ENCODE measurements at regions not wholly inside any gene's neighbourhood (a gene's known extent, or its start where the extent isn't known, plus 50 kb on each side); places are given as distances from the start of the nearest gene placed in this dataset.
A peak's percentile ranks its signal among the peaks of the same experiment; 100 is the strongest.
"Not testable (repeated sequence)": the region's sequence is repeated elsewhere in the genome, so short reads cannot be mapped to it uniquely, and the experiment has no call there.

DNA sequence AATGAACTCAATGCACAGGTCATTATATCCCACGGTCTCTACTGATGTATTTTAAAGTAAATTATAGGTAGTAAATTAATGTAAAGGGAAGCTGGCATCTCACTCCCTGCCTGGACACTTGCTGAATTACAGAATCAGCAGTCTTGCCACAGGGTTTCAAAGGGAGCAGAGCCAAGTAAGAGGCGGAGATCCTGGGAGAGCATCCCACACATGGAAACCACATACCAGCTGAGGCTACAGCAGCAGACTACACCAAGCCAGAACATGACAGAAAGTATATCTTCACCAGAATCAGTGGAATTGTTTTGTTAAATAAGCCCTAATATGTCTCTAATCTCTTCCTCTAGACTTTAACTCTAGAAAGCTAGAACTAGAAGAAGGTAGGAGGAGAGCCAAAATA lies 1689.2 kb upstream of the WWC1 start:
- DNase-seq (ENCODE audit: low spot score): no peak

DNA sequence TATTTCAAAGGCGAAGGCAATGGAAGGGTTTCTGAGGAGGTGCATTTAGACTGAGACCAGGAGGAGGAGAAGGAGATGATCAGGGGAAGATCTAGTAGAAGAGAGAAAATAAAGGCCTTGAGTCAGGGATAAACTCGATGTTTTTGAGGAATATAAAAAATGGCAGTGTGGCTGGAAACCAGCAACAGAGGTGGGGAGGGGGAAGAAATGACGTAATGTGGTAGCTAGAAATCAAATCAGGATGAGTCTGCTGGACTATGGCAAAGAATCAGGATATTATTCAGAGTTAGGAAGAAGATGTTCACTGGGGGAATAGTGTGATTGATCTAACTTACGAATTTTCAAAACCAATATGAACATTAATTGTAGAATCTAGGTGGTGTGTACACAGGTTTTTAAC lies 1673.9 kb upstream of the WWC1 start:
- no peak for DNase-seq (ENCODE audit: low spot score)

DNA sequence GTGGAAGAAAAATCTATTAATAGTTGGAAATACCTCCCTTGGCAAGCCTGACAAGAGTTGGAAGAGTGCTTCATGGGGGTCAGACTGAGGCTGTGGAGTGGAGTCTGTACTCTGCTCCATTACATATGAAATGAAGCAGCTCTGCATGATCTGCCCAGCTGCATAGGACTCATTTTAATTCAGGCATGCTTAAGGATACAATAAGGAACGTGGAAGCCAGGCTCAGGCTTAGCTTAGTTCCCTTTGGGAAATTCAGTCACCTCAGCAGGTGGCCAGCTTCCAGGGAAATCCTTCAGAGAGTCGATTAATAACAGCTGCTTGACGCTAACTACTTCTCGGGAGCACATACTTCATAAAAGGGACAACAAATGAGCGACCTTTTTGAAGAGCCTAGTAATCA lies 1672.9 kb upstream of the WWC1 start:
- no peak for DNase-seq (ENCODE audit: low spot score)

DNA sequence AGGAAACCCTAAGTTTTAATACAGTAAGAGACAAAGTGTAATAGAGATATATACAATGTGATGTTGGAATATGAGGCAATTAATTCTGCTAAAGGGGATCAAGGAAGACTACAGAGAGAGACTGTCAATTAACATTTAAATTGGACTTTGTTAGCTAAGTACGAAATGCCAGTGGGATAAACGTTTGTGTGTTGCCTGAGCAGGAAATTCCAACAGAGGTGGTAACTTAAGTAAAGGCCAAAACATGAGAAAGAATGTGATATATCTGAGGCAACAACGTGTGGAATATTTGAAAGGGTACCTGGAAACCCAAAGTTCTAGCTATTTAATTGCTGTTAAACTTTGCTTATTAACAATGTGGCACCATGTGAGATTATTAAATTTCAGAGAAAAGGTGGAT lies 1666.9 kb upstream of the WWC1 start:
- no peak for DNase-seq (ENCODE audit: low spot score)

DNA sequence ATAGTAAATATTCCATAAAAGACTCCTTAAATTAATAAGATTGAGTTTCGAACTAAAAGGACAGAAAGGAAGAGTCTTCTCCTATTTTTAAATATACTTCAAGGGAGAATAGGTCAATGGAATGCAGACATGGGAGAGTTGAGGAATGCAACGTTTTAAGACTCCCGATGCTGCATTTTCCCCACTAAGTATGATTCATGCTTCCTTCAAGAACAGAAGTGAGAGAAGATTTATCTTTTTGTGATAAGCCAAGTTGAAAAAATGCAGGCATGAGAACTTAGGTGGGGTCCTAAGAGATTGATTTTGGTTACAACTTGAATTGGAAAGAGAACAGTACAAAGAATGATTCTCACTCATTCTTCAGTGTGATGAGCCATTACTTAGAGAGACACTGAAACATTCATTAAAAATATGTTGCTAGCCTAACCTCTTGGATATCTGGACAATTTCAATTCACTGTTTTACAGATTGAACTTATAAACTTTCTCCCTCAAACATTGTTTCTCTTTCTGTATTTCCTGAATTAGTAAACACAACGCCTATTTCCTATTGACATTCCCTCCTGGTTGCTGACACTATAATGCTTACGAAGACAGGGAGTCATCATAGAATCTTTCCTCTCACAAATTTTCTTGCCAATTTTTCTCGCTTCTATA lies 1666.1 kb upstream of the WWC1 start:
- no peak for DNase-seq (ENCODE audit: low spot score)

DNA sequence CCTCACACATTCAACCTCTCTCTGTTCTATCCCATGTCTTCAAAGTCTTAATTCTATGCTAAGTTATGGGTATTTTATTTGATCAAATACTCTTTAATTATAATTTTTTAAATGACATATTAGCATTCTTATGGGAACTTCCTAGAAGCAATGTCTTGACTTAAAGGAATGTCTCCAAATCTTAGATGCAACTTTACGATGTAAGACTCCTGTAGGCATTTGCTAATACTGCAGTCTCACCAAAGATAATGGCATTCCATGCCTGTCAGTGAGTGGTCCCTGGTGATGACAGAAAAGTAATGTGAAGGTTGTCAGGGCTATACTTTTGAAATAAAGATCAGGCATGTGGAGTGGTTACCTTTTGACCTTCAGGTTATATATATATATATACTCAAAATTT lies 1654.2 kb upstream of the WWC1 start:
- no peak for DNase-seq (ENCODE audit: low spot score)

DNA sequence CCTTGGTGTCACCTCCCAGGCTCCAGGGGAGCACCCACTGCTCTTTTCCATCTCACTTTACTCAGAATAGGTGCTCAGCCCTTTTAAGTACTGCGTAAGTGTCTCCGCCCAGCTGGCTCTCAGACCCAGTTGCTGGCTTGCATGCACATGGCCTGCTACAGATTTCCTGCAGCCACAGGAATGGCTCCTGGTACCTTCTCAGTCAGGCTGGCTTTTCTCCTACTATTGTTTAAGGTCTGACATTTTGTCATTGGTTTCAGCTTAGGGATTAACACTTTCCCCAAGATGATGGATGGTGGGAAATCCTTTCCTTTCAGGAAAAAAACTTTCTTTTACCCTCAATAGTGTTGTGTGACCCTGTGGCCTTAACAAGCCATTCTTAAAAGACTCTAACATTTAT lies 1652.3 kb upstream of the WWC1 start:
- no peak for DNase-seq (ENCODE audit: low spot score)

DNA sequence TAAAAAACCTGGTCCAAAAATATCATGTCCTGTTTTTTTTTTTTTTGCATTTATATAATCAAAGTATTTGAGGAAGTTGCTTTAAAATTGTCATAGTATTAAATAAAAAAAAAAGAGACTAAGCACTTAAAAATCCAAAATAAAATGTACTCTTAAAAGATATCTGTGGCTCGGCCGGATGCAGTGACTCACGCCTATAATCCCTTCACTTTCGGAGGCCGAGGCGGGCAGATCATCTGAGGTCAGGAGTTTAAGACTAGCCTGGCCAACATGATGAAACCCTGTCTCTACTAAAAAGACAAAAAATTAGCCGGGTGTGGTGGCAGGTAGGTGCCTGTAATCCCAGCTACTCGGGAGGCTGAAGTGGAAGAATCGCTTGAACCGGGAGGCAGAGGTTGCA lies 1651.3 kb upstream of the WWC1 start:
- not testable (repeated sequence) for DNase-seq (ENCODE audit: low spot score)

DNA sequence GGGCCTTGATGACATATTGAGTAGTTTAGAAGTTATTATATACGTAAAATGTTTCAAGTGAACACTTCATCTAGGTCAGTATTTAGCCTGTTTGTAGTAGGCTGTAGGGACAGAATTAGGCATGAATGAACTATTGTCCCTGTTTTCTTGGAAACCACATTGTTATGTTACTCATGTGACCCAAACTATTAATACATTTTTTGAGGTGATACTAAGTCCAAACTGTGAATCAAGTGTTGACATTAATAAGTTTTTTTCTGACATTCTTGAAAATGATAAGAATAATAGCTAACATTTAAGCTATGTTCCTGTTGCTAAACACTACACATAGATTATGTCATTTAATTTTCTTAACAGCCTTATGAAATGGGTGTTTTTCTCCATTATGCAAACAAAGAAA lies 1642.7 kb upstream of the WWC1 start:
- DNase-seq (ENCODE audit: low spot score): no peak

DNA sequence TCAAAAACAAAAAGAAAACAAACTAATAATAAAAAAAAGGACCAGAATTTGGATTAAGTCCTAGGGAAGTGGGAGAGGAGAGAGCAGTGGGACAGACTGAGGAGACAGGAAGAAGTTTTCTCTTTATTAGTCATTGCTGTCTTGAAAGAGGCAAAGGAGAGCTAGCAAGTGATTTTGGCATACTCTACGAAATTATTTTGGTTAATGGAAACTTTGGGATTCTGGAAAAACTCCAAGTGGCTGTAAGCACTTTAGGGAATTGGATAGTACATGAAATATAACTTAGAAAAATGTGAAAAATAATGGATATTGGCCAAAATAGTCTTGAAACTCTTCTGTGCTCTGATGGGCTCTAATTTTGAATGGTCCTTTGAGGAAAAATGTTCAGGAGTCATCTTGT lies 1641.8 kb upstream of the WWC1 start:
- no peak for DNase-seq (ENCODE audit: low spot score)

DNA sequence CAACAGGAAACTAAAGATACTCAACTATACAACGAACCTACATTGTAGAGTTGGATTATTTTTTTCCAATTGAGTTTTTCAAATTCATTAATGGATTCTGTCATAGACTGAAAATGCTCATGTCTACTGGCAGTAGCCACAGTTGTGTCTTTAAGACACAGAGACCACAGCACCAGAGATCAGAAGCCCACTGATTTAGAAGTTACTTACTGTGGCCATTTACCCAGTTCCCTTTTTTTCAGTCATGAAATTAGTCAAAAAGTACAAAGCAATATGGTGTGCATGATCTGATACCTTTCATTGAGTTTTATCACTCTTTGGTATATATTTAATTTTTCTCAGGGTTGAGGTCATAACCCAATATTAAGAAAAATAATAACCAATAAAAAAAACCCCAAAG lies 1640.2 kb upstream of the WWC1 start:
- no peak for DNase-seq (ENCODE audit: low spot score)

DNA sequence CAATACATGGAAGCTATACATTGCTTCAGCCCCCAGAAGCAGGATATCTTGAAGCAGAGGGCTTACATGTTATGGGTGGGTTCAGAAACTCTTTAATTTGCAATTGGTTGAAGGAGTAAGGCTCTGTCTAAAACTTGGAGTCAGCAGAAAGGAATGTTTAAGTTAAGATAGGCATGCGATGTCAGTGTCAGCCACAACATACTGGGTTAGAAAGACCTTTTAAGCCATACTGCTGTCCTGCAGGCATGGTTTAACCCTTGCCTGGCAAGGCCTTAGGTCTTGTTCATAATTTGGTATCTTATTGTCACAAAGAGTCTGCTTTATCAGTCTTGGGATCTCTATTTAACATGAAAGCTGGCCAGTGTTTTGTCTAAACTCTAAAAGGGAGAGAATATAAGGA lies 1619.6 kb upstream of the WWC1 start:
- DNase-seq (ENCODE audit: low spot score): no peak

DNA sequence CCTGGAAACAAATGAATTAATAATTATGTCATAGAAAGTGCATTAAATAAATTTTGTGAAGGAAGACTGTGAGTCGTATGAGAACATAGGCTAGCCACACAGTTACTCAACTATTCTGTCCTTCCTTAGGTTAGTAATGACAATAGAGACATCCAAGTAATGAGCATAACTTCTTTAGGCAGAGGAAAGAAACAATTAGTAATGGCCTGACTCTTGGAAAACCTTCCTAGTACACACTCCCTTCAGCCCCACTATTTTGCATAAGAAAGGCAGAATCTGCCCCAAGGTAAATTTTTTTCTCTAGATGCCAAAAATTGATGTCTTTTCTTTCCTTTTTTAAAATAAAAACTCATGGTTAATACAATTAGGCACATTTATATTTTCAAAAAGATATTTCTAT lies 1619.0 kb upstream of the WWC1 start:
- DNase-seq (ENCODE audit: low spot score): no peak

DNA sequence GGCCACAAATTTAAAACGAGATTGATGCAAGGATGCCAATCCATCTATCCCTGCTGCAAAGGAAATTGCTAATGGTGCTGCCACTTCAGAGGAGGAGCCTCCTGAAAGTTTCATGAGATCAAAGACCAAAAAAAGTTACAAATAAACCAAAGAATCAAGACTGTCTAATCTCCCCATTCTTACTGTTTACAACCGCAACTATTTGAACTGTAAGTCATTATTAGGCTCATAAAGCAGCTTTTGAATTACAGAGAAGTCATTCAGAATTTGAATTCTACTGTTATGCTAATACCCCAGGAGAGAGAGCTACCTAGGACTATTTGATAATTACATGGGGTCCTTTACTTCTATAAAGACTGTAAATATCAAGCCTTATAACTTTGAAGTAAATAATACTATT lies 1613.6 kb upstream of the WWC1 start:
- no peak for DNase-seq (ENCODE audit: low spot score)

DNA sequence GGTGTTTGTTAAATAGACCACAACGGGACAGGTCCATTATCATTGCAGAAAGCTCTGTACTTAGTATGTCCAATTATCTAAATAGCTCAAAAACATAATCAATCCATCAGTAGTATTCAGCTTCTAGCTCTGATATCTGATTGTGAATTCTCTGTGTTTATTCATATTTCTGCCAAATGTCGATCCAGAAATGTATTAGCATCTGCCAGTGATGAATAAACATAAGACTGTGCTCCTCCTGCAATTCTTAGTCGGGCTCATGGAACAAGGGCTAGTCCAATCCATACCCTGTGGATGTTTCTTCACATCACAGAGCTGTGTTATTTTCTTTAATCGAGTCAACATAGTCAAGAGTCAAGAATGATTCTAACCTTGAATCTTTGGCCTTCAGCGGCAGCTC lies 1612.1 kb upstream of the WWC1 start:
- no peak for DNase-seq (ENCODE audit: low spot score)

DNA sequence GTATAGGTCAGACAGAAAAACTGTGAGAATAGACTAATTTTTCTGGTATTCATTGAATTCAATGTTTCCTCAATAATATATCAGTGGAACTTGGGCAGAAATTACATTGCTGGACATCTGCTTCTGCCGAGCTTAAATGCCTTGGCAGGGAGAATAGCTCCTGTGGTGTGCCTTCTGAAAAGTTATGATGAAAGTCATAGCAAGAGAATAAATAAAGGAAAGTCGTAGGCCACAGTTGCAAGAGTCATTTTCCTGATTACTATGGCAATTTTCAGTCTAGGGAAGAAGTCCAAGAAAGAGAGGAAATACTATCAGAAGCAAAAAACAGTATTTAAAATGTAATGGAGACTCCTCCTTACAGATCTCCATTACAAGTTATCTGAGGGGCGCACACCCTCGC lies 1596.1 kb upstream of the WWC1 start:
- DNase-seq (ENCODE audit: low spot score): no peak

DNA sequence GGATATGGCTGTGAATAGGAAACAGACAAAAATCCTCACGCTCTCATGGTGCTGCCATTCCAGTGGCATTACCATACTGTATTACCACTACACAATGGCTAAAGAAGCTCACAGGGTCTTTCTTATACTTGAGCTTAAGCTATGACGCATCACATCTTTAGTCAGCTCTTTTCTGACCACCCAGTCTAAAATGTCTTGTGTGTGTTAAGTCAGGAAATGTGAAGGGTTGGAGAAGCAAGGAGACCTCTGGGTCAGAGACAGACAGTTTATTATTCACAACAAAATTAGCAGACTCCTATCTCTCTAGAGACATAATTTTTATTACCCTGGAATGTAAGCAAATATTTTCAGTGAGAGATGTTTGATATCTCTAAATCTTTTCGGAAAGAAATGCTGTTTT lies 1583.2 kb upstream of the WWC1 start:
- no peak for DNase-seq (ENCODE audit: low spot score)

DNA sequence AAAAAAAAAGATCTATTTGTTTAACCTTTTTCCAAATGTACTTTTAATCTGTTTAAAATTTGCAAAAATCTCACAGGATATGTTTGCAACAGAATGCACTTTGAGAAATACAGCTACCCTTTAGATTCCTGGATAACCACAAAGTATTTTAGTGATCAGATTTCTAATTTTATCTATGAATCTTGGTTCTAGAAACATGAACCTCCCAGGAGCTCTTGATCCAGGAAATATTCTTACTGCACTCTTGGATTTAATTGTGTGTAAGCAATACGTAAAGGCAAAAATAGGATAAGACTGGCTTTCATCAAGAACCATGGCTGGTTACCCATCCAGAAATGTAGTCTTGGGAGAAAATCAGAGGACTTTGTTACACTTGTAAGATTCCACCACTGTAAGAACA lies 1581.8 kb upstream of the WWC1 start:
- DNase-seq (ENCODE audit: low spot score): no peak

DNA sequence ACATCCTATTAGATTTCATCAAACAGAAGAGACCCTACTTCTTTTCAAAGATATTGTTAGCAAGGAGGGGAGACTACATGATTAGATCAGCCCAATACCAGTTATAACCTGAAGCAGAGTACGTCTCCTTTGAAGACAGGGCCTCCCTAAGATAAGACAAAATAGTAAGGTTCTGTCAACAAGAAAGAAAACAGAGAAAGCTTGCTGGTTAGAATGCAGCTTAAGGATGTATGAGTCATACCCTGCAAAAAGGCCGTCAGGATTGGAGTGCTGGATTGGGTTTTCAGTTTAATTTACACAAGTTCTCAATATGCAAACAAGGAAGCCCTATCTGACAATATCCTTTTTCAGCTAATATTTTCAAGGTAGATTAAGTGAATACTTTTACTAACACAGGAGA lies 1581.2 kb upstream of the WWC1 start:
- no peak for DNase-seq (ENCODE audit: low spot score)

DNA sequence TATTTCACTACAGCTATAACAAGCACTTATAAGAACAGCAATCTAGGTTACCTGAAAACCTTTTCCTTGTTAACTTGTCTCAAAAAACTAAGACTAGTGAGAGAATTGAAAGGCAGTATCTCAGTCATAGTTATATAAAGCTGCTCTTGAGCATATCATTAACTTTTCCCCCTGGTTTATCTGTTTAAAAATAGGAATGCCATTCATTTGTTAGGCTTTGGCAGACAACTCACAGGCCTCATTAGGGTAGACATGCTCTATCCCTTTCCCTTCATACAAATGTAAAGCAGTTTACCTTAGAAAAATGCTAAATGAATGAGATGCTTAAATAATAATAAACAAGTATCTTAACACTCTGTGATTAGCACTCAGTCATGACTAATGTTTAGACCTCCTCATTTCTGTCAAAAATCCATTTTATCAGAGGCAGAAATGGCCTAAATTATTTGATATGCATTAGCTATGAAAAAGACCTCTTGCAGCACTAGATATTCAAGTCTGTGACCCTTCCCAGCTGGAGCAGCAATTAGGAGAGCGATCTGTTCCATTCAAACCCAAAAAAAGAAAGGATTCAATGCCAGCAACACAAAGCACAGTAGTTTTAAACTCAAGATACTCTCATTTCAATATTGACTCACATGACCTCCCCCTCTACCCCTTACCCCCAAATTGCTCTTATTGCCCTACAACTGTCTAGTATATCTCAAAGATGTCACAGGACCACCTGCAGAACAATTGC lies 1578.8 kb upstream of the WWC1 start:
- no peak for DNase-seq (ENCODE audit: low spot score)

DNA sequence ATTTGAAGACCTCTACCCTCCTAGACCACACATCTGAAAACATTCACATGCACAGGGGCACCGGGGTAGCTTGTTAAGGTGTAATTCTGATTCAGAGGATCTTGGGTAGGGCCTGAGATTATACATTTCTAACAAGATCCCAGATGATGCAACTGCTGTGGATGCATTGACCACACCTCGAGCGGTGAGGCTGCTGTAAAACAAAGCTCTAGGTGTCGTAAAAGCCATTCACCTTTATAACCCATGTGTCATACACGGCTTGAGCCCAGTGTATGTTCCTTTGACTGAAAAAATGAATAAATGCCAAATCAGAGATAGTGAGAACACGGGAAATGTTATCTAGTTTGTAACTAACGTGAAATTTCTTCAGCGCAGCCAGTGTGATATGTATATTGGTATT lies 1578.2 kb upstream of the WWC1 start:
- no peak for DNase-seq (ENCODE audit: low spot score)

DNA sequence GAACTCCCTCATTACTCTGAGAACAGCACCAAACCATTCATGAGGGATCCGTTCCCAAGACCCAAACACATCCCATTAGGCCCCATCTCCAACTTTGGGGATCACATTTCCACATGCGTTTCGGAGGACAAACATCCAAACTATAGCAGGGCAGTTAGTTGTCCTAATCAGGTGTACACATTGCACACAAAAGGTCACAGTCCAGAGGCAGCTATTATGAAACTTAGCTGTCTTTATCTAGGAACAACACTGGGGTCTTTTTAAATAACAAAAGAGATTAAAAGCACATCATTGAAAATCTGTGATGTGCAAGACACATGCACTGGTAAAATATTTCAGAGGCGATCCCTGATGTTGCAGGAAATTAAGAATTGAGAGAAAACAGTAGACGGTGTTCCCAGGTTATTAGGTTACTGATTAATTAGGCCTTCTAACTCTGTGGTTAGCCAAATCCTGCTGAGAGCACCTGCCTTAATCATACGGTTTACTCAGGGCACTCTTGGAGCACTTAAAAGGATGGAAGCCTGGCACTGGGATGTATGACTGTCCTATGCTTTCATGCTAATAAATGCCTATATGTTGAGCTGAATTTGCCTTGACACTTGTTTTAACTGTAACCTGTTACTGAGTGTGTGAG lies 1574.5 kb upstream of the WWC1 start:
- DNase-seq (ENCODE audit: low spot score): no peak

DNA sequence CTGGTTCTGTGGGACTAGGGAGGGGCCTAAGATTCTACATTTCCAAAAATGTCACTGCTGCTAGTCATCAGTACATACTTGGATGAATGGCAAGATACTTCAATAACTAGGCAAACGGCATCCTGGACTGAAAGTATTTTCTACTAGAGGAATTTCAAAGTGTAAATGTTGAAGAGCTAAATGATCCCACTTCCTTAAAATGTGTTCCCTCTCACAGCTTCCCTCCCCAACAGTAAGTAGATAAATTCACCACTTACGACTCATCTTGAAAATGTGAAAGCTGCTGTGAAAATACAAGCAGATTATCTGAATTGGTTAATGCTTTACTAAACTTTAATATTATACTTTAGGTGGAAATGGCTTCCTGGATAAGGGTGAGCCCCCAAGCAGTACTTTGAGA lies 1571.5 kb upstream of the WWC1 start:
- DNase-seq (ENCODE audit: low spot score): no peak

DNA sequence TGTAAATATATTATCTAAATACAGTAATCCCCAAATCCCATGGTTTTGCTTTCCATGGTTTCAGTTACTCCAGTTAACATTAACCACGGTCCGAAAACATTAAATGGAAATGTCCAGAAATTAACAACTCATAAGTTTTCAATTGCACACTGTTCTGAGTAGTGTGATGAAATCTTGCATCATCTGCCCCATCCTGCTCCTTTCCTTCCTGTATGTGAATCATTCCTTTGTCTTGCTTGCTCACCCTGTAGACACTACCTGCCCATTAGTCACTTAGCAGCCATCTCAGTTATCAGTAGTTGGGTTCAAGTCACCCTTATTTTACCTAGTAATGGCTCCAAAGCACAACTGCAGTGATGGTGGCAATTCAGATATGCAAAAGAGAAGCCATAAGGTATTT lies 1568.5 kb upstream of the WWC1 start:
- peak; percentile 34 for DNase-seq (ENCODE audit: low spot score)
